ENCODE measurements at regions not wholly inside any gene's neighbourhood (a gene's known extent, or its start where the extent isn't known, plus 50 kb on each side); places are given as distances from the start of the nearest gene placed in this dataset.

DNA sequence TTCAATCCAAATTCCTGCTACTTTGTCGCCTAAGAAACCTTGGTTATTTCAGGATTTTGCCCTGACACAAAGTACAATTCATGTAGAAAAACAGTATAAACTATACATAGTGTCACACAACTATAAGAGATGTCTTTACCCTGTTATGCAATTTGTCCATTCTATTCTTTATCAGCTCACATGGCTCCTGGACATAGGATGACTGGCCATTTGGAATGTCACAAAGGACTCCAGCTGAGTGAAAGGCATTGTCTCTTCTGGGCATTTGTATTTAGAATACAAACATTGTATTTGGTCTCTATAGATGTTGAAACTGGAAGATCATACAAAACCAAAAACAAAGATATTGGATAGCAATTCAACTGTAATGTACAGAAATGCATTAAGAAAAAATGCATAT lies 944.6 kb upstream of the LRRTM1 start:
- FAIRE-seq = no peak

DNA sequence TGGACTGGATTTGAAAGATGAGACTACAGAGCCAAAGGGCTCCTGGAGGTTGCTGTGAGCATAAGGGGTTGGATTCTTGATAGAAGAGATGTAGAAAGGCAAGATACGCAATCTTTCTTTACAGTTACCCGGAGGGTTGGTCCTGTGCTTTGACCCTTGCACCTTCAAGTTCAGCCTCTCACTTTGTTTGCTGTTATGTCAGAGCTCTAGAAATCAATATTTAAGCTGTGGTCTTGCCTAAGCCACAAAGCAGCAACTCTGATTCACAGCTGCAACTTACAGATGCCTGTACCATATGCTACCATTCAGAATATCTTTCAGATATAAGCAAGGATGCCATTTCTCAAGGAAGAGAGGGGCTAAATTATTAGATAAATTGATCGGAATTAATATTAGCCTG lies 943.1 kb upstream of the LRRTM1 start:
- no peak for FAIRE-seq

DNA sequence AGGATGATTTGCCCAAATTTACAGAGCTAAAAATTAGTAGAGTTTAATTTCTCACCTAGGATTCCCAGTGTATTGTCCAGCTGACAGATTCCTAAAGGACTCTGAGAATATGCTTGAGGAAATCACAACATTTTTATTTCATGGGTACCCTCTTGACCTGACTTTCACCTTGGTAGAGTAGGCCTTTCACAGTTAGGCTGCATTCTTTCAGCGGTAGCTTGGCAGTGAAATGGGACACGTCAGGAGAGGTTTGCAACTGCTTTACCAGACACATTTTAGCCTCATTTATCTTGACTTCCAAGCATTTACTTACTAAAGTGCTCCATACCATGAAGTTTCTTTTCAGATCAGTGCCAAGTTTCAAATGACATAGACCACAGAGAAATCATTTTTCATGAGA lies 937.9 kb upstream of the LRRTM1 start:
- FAIRE-seq = no peak

DNA sequence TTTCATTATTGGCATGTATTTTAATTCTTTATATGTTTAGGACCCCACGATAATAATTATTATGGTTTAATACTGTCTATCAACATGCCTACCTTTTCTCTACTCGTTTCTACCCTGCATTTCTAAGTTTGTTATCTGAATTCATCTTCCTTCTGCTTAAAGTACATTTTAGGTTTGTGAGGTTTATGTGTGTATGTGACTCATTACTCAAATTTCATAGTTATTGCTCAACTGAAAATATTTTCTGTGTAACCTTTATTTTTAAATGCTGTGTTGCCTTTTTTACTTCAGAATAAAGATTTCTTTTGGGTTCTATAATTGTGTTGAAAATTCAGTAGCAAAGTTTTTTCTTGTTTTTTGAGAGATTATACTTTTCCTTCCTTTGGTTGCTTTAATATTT lies 933.9 kb upstream of the LRRTM1 start:
- FAIRE-seq = no peak

DNA sequence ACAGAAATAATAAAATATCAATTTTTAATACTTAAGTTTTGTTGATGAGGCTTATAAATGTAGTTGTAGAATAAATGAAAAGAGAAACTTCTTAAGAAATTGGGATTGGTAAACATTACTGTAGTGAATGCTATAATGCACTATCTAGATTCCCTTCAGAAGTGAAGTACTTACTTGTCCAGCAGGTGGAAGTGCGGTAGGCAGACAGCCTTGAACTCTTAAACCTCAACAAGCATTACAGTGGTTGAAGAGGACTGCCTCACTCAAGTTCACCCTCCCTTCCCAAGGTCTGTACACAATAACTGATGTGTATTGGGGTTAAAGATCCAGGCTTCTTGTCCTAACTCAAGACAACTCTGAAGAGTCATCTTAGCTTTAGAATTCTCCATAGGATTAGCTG lies 931.0 kb upstream of the LRRTM1 start:
- FAIRE-seq = no peak

DNA sequence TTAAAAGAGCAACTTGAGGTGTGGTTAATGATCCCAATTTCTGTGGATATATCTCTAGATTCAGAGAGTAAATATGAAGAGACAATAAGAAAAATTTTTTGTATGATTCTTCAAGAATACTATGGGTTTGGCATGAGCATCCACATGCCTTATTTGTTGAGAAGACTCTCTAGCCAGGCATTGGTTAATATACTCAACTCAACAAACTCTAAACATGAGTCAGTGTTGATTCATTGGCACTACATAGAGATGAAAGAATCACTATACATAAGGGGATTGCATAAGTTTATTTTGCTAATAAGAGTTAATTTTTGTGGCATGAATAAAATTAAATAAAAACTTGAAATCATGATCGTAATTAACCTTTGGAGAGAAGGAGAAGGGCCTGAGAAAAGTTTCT lies 930.2 kb upstream of the LRRTM1 start:
- FAIRE-seq = no peak

DNA sequence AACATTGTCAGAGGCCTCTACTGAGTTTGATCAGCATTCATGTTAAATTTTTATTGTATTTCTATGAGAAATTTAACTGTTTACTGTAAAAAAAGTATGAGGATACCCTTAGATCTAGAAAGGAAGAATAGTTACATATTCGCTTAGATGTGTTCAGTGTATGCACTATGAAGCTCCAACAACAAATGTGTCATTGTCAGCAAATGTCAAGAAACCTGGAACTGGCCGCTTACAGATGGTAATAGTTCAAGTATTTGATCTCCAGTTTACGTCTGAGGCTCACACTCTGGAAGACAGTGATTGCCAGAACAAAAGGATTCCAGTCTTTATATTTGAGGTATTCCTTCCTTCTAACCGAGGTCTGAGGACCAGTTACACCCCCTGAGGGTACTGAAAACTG lies 921.2 kb upstream of the LRRTM1 start:
- FAIRE-seq = no peak

DNA sequence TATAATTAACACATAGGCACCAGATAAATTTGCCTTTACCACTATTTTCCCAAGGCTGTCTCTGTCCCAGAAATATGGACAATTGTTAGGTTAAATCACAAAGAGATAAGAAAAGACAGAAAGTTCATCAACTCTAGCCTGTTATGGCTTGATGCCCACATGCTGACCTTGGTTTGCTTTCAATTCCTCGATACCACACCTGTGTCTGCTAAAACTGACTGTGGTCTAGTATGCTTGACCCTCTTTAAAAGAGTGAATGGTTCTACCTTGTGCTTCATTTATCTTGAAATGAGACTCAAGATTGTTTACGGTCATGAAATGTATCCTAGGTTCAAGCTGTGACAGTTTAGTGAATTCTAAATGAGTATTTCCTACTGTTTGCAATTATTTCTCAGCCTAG lies 909.0 kb upstream of the LRRTM1 start:
- FAIRE-seq = no peak

DNA sequence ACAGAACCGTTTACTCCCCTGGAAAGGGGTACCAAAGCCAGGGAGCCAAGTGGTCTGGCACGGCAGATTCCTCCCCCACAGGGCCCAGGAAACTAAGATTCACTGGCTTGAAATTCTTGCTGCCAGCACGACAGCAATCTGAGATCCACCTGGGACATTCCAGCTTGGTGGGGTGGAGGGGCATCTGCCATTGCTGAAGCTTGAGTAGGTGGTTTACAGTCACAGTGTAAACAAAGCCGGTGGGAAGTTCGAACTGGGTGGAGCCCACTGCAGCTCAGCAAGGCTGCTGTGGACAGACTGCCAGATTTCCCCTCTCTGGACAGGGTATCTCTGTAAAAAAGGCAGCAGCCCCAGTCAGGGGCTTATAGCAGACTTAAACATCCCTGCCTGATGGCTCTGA lies 901.7 kb upstream of the LRRTM1 start:
- no peak for FAIRE-seq

DNA sequence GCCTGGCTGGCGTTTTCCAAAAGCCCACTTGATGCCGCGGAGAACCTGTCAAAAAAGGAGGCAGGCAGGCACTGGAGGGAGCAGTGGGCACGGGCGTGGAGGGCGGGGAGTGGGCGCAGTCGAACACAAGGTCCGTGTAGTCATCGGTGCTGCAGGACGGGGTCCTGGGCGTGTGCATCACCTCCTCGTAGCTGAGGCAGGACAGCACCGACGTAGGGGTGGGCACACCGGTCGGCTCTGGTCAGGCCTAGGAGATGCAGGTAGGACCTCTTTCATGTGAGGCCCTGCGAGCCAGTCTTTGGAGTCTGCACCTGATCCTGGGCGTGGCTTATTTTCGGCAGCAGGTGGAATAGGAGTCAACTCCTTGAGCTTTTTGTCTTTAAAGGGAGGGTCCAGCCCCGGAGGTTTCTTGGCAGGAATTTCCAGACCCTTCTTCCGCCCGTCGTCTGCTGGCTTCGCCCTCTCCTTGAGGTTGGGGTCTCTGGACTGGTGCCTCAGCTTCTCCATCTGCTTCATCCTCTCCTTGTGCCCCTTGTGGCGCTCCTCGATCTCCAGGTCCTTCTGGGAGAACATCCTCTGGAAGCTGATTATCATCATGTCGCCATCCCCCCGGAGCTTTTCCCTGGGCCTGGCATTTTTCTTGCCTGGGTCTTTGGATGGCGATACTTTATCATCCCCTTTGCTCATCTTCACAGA lies 892.5 kb upstream of the LRRTM1 start:
- no peak for FAIRE-seq

DNA sequence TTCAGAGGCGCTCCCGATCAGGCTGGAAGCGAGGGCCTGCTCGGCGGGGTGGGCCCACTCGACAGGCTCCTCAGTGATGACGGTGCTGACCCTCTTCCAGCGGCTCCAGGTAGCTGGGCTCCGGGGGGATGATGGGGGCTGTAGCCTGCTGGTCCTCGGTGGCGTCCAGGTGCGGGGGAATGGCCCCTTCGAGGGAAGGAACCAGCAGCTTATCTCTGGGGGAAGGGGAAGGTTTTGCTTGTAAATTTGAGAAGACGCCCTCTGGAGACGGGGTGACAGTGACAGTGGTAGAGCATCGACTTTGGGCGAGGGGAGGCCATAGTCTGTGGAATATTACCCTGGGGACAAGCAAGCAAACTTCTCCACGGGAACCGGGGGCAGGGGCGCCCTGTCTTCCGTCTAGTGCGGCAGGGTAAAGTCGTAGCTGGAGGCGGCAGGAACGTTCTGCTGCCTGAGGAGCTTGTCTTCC lies 891.9 kb upstream of the LRRTM1 start:
- no peak for FAIRE-seq

DNA sequence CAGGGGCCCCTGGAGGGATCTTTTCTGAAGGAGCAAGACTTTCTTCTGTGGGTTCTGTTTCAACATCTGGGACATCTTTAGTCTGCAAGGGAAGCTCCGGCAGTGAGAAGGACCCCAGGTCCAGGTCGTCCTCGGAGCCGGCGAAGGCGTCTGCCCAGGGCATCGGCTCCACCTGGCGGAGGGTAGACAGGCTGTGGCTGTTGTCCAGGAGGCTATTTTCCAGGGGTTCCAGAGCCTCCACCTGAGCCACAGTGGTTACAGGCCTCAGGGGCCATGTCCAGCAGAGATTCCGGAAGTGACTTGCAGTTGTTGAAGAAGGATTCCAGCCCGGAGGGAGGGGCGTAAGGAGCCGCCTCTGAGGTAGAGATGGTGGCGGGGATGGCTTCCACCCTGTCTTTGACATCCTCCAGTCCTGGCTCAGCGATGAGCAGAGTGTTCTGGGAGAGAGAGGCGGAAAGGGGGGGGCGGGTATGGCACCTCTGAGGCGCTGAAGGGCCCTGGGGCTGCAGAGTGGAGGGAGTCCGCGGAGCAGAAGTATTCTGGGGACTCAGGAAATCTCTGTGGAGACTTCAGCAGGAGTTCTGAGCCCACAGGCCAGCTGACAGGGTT lies 891.3 kb upstream of the LRRTM1 start:
- FAIRE-seq = no peak

DNA sequence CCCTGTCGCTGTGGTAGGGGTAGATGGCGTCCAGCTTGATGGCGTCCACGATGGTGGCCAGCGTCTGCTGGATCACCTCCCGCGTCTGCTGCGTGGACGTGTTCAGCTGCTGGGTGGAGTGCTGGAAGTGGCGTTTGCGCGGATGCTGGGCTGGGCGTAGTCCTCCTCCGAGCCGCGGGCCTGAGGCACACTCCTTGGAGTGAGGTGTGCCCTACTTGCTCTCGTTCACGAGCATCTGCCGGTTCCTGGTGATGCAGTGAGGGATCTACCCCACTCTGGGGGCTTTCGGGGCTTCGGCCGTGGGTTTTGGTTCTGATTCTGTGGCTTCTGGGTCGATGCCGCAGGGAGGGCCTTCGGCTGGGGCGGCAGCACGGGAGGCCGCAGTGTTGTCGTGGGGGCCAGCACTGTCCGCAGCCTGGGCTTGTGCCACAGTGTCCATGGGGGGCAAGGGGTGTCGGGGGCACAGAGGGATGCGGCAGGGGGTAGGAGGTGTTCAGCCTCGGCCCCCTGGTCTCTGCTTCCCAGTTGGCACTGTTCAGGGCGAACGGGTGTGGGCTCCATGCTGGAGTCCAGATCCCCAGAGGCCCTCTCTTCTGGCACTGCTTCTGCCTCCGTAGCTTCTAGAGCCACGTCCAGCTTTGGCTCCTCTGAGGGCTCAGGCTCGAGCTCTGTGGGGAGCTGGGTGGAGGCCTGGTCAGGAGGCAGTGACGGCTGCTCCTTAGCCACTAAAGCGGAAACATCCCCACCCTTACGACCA lies 890.6 kb upstream of the LRRTM1 start:
- no peak for FAIRE-seq

DNA sequence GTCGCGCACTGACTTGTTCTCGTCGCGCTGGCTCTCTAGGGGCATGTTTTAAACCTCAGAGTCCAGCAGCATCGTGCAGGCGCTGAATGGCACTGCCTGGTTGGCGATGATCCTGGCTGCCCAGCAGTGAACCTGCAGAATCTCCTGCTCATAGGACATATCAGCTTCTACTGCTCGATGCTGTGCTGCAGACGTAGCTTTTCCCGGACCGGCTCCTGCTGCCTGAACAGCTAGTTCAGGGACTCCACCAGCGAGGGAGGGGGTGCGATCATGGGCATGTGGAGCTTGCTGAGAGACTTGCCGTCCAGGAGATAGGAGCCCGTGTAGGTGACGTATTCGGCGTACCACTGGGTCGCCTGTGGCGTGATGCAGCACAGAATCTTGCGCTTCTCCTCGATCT lies 890.0 kb upstream of the LRRTM1 start:
- FAIRE-seq = no peak

DNA sequence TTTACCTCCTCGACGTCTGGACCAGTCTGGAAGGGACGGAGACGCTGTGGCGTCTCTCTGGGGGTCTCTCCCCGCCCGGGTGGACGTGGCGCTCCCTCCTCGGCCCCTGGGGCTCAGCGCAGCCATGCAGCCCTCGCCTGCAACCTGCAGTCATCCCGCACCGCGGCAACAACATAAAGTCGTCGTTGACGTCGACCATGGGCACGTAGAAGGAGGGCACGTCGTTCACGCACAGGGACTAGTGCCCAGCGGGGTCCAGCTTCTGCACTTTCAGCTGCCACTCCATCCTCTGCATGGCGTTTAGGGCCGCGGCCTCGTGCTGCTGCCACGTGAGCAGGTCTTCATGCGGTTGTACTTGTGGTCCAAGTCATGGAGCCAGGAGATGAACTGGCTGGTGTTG lies 889.6 kb upstream of the LRRTM1 start:
- no peak for FAIRE-seq

DNA sequence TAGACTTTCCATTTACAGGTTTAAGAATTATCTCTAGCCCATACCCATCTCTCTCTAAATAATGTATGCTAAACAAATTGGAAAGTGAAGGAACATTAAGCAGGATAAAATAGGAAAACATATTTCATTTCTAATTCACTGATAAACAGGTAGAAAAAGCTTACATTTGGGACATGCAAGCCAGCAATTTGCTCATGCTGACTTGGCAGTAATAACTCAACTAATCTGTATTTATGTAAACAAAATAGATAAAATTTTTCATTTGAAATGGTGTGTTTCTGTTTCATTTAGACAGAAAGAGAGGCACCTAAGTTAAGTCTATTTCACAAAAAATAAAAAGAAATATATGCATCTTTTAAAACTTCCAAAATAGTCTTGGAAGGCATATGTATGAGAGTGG lies 877.3 kb upstream of the LRRTM1 start:
- no peak for FAIRE-seq

DNA sequence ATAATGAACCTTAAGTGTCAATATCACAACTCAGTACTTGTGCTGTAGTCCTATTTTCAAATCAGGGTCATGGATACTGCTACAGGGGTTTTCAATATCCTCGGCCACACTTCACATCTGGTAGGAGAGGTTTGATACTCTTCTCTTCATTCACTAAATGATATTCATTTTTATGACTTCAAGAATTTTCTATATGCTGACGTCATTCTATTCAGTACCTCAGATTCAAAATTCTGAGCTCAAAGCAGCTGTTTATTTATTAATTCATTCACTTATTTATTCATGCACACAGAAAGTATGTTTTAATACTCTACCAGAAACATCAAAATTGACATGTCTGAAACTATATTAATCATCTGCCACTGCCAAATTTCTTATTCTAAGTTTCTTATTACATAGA lies 866.9 kb upstream of the LRRTM1 start:
- no peak for FAIRE-seq

DNA sequence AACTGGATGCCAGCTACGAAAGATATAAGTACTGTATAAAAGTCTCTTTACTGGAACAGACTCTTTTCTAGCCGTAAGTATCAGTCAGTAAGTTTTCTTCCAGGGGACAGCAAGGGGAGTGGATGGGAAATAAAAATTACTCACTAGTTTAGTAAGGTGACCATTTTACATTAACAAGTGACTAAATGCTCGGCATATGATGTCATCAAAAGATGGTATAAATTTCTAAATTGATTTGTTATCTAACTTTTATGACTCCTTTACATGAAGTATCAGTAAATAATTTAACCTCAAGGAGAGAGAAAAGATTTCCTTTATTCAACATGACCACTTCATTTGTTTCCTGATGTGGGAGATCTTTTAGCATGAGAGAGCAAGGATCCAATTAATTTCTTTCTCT lies 859.0 kb upstream of the LRRTM1 start:
- FAIRE-seq = no peak

DNA sequence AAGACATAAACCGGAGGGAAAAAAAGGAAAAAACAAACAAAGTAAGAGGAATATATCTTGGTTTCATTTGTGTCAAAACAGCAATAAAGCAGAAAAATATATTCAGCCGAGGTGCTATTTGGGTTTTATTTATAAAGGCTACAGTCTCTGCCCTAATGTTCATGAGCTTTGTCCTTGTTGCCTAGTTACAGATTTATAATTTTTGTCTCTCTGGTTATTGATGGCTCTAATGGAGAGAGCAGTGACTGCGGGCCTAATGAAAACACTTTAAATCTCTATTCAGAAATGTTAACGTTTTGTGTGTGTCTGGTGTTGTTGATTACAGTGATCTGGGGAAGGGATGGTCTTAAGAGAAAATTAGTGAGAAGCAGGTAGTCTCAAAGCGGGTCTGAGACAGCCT lies 854.0 kb upstream of the LRRTM1 start:
- FAIRE-seq = no peak

DNA sequence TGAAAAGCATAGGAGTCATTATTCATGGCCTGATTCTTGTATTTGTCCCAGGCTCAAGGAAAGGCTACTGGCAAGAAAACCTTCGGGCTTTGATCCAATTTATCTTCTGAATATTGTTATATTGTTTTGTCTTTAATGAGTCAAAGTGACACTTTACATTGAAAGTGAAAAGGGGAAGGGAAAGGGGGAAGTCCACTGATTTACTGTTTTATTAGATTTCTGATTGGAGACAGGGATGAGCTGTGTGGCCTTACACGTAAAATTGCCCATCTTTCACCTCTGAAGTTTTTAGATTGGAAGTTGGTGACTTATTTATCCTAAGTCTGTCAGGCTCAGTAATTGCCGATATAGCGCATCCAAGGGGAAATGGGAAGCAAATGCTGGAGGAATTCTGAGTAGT lies 843.8 kb upstream of the LRRTM1 start:
- no peak for FAIRE-seq

DNA sequence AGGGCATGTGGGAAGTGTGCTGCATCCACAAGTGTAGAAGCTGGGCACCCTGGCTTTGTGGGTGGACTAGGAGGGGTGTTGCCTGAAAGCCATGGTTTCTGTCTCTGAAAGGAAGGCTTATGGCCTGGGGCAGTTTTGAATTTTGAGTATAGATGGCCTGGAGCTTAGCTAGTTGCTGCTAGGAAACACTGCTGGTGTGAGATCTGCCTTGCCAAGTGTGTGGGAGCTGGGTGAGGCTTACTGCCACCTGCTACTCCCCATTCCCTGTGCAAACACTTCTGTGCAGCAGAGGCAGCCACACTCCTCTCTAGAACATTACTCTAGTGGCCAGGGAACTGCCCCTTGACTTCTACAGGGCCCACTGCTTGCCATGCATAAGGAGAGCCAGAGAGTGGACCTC lies 831.7 kb upstream of the LRRTM1 start:
- FAIRE-seq = no peak

DNA sequence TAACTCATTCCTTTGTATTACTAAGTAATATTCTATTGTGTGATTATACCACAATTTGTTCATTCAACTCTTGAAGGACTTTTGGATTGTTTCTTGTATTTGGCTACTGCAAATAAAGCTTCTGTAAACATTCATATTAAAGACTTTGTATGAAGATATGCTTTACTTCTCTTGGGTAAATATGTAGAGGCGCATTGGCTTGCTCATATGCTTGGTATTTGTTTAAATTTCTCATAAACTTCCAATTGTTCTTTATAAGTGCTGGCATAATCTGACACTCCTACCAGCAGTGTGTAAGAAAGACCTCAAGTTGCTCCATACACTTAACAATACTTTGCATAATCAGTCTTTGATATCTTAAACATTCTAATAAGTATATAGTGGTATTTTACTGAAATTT lies 792.8 kb upstream of the LRRTM1 start:
- no peak for FAIRE-seq

DNA sequence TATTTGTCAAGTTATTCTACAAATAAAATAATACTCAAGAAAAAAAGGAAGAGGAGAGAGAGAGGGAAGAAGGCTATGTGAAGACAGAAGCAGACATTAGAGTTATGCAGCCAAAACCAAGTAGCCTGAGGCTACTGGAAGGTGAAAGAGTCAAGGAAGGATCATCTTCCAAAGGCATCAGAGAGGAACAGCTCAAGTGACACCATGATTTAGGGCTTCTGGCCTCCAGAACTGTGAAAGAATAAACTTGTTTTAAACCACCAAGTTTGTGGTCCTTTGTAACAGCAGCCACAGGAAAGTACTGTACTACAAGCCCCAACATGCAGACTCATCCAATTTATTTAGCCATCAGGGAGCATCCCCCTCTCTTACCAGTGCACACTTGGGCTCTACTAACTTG lies 788.5 kb upstream of the LRRTM1 start:
- FAIRE-seq = no peak

DNA sequence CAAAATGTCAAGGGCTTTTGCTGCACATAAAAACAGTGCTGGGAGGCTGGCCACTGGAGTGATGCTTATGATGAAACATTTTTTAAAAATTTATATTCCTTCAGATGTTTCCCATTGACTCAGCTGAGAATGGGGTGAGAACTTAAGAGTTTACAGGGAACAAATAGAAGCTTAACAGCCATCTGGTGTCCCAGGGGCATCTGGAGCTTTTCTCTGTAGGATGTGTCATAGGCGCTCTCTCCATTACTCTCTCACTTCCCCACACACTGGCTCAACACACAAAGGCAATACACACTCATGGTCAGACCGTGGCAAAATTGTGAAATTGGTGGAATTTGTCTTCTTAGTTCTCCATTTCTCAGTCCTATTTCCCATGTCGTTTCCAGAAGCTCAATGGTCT lies 783.1 kb upstream of the LRRTM1 start:
- no peak for FAIRE-seq

Measured in colon (tissue), 2 donors.